ENCODE measurements at regions not wholly inside any gene's neighbourhood (a gene's known extent, or its start where the extent isn't known, plus 50 kb on each side); places are given as distances from the start of the nearest gene placed in this dataset.

DNA sequence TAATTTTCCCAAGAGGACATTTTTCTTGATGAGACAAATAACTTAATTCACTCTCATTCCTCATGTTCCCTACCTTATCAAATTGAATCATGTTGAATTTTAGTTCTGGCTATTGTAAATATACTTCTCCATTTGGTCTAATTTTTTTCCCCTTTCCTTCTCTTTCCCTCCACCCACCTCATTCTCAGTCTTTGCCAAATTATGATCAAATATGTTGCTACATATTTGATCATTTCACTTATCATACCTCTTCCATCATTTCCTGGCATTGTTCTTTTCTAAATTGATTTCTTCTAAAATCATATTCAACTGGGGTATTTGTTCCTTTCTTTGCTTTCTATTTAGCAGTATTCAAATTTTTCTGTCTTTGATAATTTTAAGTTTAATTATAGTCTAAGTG lies 52.3 kb downstream of the HDGFL1 start:
- no peak overlapping the region for H3K27ac ChIP-seq (ENCODE audit: insufficient read depth, low read length)
- POLR2A ChIA-PET (ENCODE audit: unreplicated experiment): no interaction called here
- H3K9ac ChIP-seq (ENCODE audit: low read depth, low read length): no peak overlapping the region

More for the DNA sequence above, 52.3 kb downstream of the HDGFL1 start:
- Histone ChIP-seq H3K18ac (ENCODE audit: low read depth, low read length) (no peak overlapping the region), H2AK5ac (ENCODE audit: low read depth, low read length) (no peak overlapping the region), H3K27me3 (ENCODE audit: control insufficient read depth, insufficient read depth, low read length) (no peaks in the 10 kb centered on the region), H4K91ac (ENCODE audit: insufficient read depth, low read depth, low read length) (no peak overlapping the region), H3K4me1 (ENCODE audit: control insufficient read depth, insufficient read depth, low read length) (no peaks in the 10 kb centered on the region), H3K56ac (ENCODE audit: extremely low read depth, insufficient read depth, low read length) (no peak overlapping the region), H4K5ac (ENCODE audit: low read depth, low read length) (no peak overlapping the region), H2AK9ac (replicated peaks; ENCODE audit: low read depth, low read length, poor library complexity) (no peak overlapping the region), H3K4ac (ENCODE audit: low read depth, low read length) (no peak overlapping the region), H3K36me3 (ENCODE audit: control insufficient read depth, insufficient read depth, low read length) (no peaks in the 10 kb centered on the region), H3K4me2 (ENCODE audit: low read depth, low read length) (no peak overlapping the region), H4K8ac (ENCODE audit: low read depth in 2 of 2, low read length in 2 of 2) (no peak overlapping the region), H3K4me3 (ENCODE audit: insufficient read depth, low read depth, low read length) (no peak overlapping the region), H2BK20ac (ENCODE audit: low read depth, low read length) (no peak overlapping the region), H2AFZ (replicated peaks; ENCODE audit: low read length, poor library complexity) (no peak overlapping the region), H2BK120ac (ENCODE audit: low read depth, low read length) (no peak overlapping the region), H3K79me1 (ENCODE audit: low read depth in 1 of 2, low read length in 2 of 2) (no peaks in the 10 kb centered on the region), H3K9me1 (ENCODE audit: insufficient read depth, low read length) (no peaks in the 10 kb centered on the region), H2BK5ac (ENCODE audit: low read depth, low read length, poor library complexity, severe bottlenecking) (no peak overlapping the region), H4K20me1 (ENCODE audit: insufficient read depth, low read length) (no peaks in the 10 kb centered on the region), H3K14ac (replicated peaks; ENCODE audit: low read depth, low read length) (no peak overlapping the region), H2BK15ac (ENCODE audit: low read depth, low read length) (no peak overlapping the region), H3K23ac (ENCODE audit: low read depth, low read length) (no peak overlapping the region), H3K9me3 (ENCODE audit: control insufficient read depth, insufficient read depth, low read length) (peaks cover 2% of the 10 kb centered on the region)
- in situ Hi-C loops (cut with MboI; ENCODE audit: low sequenced_read_pairs) (no loop called here), intact Hi-C loops (cut with micrococcal nuclease) (no loop called here), dilution Hi-C loops (cut with HindIII; ENCODE audit: low sequenced_read_pairs, unreplicated experiment) (no loop called here)
- no peak for DNase-seq
- no TSS peak for BruUV-seq (replicated peaks)
- CTCF ChIA-PET: no interaction called here
- ATAC-seq (ENCODE audit: low read depth): no peak
- TF ChIP-seq RAD21 (IDR thresholded peaks at IDR 0.05; ENCODE audit: low read length) (no peak), FOS (IDR thresholded peaks at IDR 0.05; ENCODE audit: low read depth, low read length) (no peak), NFE2L2 (IDR thresholded peaks at IDR 0.05; ENCODE audit: low read depth, low read length) (no peak), RFX5 (IDR thresholded peaks at IDR 0.05; ENCODE audit: low read depth, low read length) (no peak), MAZ (IDR thresholded peaks at IDR 0.05; ENCODE audit: borderline replicate concordance, low read depth, low read length) (no peak), MXI1 (IDR thresholded peaks at IDR 0.05; ENCODE audit: borderline replicate concordance, low read depth, low read length) (no peak), CHD1 (IDR thresholded peaks at IDR 0.05; ENCODE audit: low read depth, low read length) (no peak), BHLHE40 (IDR thresholded peaks at IDR 0.05; ENCODE audit: low read depth, low read length) (no peak)
- TF ChIP-seq, protein P1, sequence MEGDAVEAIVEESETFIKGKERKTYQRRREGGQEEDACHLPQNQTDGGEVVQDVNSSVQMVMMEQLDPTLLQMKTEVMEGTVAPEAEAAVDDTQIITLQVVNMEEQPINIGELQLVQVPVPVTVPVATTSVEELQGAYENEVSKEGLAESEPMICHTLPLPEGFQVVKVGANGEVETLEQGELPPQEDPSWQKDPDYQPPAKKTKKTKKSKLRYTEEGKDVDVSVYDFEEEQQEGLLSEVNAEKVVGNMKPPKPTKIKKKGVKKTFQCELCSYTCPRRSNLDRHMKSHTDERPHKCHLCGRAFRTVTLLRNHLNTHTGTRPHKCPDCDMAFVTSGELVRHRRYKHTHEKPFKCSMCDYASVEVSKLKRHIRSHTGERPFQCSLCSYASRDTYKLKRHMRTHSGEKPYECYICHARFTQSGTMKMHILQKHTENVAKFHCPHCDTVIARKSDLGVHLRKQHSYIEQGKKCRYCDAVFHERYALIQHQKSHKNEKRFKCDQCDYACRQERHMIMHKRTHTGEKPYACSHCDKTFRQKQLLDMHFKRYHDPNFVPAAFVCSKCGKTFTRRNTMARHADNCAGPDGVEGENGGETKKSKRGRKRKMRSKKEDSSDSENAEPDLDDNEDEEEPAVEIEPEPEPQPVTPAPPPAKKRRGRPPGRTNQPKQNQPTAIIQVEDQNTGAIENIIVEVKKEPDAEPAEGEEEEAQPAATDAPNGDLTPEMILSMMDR (conservative IDR thresholded peaks at IDR 0.05; ENCODE audit: low read depth, low read length): no peak
- TF ChIP-seq, protein P2, sequence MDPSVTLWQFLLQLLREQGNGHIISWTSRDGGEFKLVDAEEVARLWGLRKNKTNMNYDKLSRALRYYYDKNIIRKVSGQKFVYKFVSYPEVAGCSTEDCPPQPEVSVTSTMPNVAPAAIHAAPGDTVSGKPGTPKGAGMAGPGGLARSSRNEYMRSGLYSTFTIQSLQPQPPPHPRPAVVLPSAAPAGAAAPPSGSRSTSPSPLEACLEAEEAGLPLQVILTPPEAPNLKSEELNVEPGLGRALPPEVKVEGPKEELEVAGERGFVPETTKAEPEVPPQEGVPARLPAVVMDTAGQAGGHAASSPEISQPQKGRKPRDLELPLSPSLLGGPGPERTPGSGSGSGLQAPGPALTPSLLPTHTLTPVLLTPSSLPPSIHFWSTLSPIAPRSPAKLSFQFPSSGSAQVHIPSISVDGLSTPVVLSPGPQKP (IDR thresholded peaks at IDR 0.05; ENCODE audit: borderline replicate concordance, low read depth, low read length): no peak
